Embryonic facial prominence (tissue), 1 donor: ENCODE measurements at regions not wholly inside any gene's neighbourhood (a gene's known extent, or its start where the extent isn't known, plus 50 kb on each side); places are given as distances from the start of the nearest gene placed in this dataset.

Source experiments
- DNase-seq: peaks from one replicate; pipeline ENCODE4 v3.0.0-alpha.2; 2016; ENCODE audit errors: extremely low spot score

- no peak for DNase-seq
Observed at GRCh38 chr15:56868170-56868569, 50.3 kb upstream of the TCF12 start.

GRCh38 chr15:56866803-56867202, 51.6 kb upstream of the TCF12 start:
- no peak for DNase-seq

- no peak for DNase-seq
Observed at GRCh38 chr15:56857828-56858227, 60.6 kb upstream of the TCF12 start.

GRCh38 chr15:56856934-56857333, 61.5 kb upstream of the TCF12 start:
- DNase-seq, result no peak

GRCh38 chr15:56844892-56845291, 73.6 kb upstream of the TCF12 start:
- no peak for DNase-seq

- DNase-seq, result no peak
Observed at GRCh38 chr15:56844471-56844870, 74.0 kb upstream of the TCF12 start.

- no peak for DNase-seq
Observed at GRCh38 chr15:56839641-56840040, 78.8 kb upstream of the TCF12 start.

GRCh38 chr15:56839099-56839498, 79.3 kb upstream of the TCF12 start:
- no peak for DNase-seq

- no peak for DNase-seq
Observed at GRCh38 chr15:56838085-56838484, 80.4 kb upstream of the TCF12 start.

- no peak for DNase-seq
Observed at GRCh38 chr15:56837273-56837672, 81.2 kb upstream of the TCF12 start.

- no peak for DNase-seq
Observed at GRCh38 chr15:56835718-56836171, 82.7 kb upstream of the TCF12 start.

GRCh38 chr15:56832125-56832524, 86.3 kb upstream of the TCF12 start:
- DNase-seq, result no peak

- no peak for DNase-seq
Observed at GRCh38 chr15:56831467-56832005, 86.9 kb upstream of the TCF12 start.

- DNase-seq, result no peak
Observed at GRCh38 chr15:56824175-56824574, 90.9 kb upstream of the ZNF280D start.

GRCh38 chr15:56821721-56822425, 88.6 kb upstream of the ZNF280D start:
- no peak for DNase-seq

GRCh38 chr15:56820333-56820732, 87.0 kb upstream of the ZNF280D start:
- no peak for DNase-seq

- DNase-seq, result peak; percentile 40
Observed at GRCh38 chr15:56817321-56818080, 84.2 kb upstream of the ZNF280D start.

- no peak for DNase-seq
Observed at GRCh38 chr15:56816781-56817180, 83.5 kb upstream of the ZNF280D start.

GRCh38 chr15:56815247-56815646, 81.9 kb upstream of the ZNF280D start:
- DNase-seq, result no peak

- no peak for DNase-seq
Observed at GRCh38 chr15:56814429-56814828, 81.1 kb upstream of the ZNF280D start.

- DNase-seq, result no peak
Observed at GRCh38 chr15:56813995-56814394, 80.7 kb upstream of the ZNF280D start.

GRCh38 chr15:56812961-56813360, 79.7 kb upstream of the ZNF280D start:
- no peak for DNase-seq

GRCh38 chr15:56812221-56812620, 78.9 kb upstream of the ZNF280D start:
- DNase-seq, result no peak
